ENCODE measurements at regions not wholly inside any gene's neighbourhood (a gene's known extent, or its start where the extent isn't known, plus 50 kb on each side); places are given as distances from the start of the nearest gene placed in this dataset.

- Histone ChIP-seq H3K27ac (no peak overlapping the region), H3K9me3 (no peaks in the 10 kb centered on the region), H3K36me3 (no peaks in the 10 kb centered on the region), H3K4me1 (no peaks in the 10 kb centered on the region), H3K4me3 (no peak overlapping the region), H3K27me3 (replicated peaks in 1 of 7) (peaks cover 0 to 3% (median 0%) of the 10 kb centered on the region in 7 donors)
- DNase-seq = no peak
- 55 to 77% (median 74%) methylated on average over 13 to 14 of the region's 14 CpGs for WGBS, 5 donors
- intact Hi-C loops (cut with DNase I; ENCODE audit: low total_unique reads) = no loop called here
- no peak for TF ChIP-seq CTCF (IDR thresholded peaks at IDR 0.05 in 8 of 11, conservative IDR thresholded peaks at IDR 0.05 in 3 of 11)
- TF ChIP-seq POLR2A (IDR thresholded peaks at IDR 0.05) = no peak
- TF ChIP-seq POLR2AphosphoS5 (IDR thresholded peaks at IDR 0.05) = no peak
These were observed 256.3 kb upstream of the ZFHX3 start for GRCh38 chr16:73304008-73304774.

GRCh38 chr16:73302942-73303341 lies 255.0 kb upstream of the ZFHX3 start:
- Histone ChIP-seq H3K27ac (no peak overlapping the region), H3K36me3 (no peaks in the 10 kb centered on the region), H3K4me1 (no peaks in the 10 kb centered on the region), H3K27me3 (replicated peaks in 1 of 7) (peaks cover 0 to 3% (median 0%) of the 10 kb centered on the region in 7 donors), H3K9me3 (no peaks in the 10 kb centered on the region), H3K4me3 (no peak overlapping the region)
- intact Hi-C loops (cut with DNase I; ENCODE audit: low total_unique reads) = no loop called here
- 85 to 96% (median 89%) methylated on average over 3 of the region's 3 CpGs for WGBS, 5 donors
- DNase-seq = no peak
- TF ChIP-seq CTCF (IDR thresholded peaks at IDR 0.05 in 8 of 11, conservative IDR thresholded peaks at IDR 0.05 in 3 of 11) (no peak), POLR2AphosphoS5 (IDR thresholded peaks at IDR 0.05) (no peak), POLR2A (IDR thresholded peaks at IDR 0.05) (no peak)

- peaks cover 0 to 3% (median 0%) of the 10 kb centered on the region in 7 donors for H3K27me3 ChIP-seq (replicated peaks in 1 of 7)
- no peaks in the 10 kb centered on the region for H3K9me3 ChIP-seq
- TF ChIP-seq CTCF (IDR thresholded peaks at IDR 0.05 in 8 of 11, conservative IDR thresholded peaks at IDR 0.05 in 3 of 11) = no peak
- no peak for DNase-seq
- no peaks in the 10 kb centered on the region for H3K4me1 ChIP-seq
- no peak overlapping the region for H3K4me3 ChIP-seq
- intact Hi-C loops (cut with DNase I; ENCODE audit: low total_unique reads) = no loop called here
- WGBS, 5 donors = 90 to 98% (median 91%) methylated on average over 2 of the region's 2 CpGs
- H3K36me3 ChIP-seq = no peaks in the 10 kb centered on the region
- H3K27ac ChIP-seq = no peak overlapping the region
These were observed 254.1 kb upstream of the ZFHX3 start for GRCh38 chr16:73301984-73302383.

- intact Hi-C loops (cut with DNase I; ENCODE audit: low total_unique reads) = no loop called here
- TF ChIP-seq CTCF (IDR thresholded peaks at IDR 0.05 in 8 of 11, conservative IDR thresholded peaks at IDR 0.05 in 3 of 11) = no peak
- TF ChIP-seq POLR2AphosphoS5 (IDR thresholded peaks at IDR 0.05) = no peak
- no peak for TF ChIP-seq POLR2A (IDR thresholded peaks at IDR 0.05)
- 78 to 91% (median 82%) methylated on average over 7 of the region's 7 CpGs for WGBS, 5 donors
- Histone ChIP-seq H3K4me1 (no peaks in the 10 kb centered on the region), H3K9me3 (no peaks in the 10 kb centered on the region), H3K27me3 (replicated peaks in 1 of 7) (peaks cover 0 to 3% (median 0%) of the 10 kb centered on the region in 7 donors), H3K36me3 (no peaks in the 10 kb centered on the region), H3K4me3 (no peak overlapping the region), H3K27ac (no peak overlapping the region)
- no peak for DNase-seq
These were observed 251.4 kb upstream of the ZFHX3 start for GRCh38 chr16:73299346-73299745.

All from spleen (tissue), 11 donors.